NCI-H510A (cell line): ENCODE measurements at regions not wholly inside any gene's neighbourhood (a gene's known extent, or its start where the extent isn't known, plus 50 kb on each side); places are given as distances from the start of the nearest gene placed in this dataset.
"Not testable (repeated sequence)": the region's sequence is repeated elsewhere in the genome, so short reads cannot be mapped to it uniquely, and the experiment has no call there.

ENCODE experiments used
- DNase-seq: peaks from one replicate; lab custom pipeline; 2025; lab: John Stamatoyannopoulos, UW

DNA sequence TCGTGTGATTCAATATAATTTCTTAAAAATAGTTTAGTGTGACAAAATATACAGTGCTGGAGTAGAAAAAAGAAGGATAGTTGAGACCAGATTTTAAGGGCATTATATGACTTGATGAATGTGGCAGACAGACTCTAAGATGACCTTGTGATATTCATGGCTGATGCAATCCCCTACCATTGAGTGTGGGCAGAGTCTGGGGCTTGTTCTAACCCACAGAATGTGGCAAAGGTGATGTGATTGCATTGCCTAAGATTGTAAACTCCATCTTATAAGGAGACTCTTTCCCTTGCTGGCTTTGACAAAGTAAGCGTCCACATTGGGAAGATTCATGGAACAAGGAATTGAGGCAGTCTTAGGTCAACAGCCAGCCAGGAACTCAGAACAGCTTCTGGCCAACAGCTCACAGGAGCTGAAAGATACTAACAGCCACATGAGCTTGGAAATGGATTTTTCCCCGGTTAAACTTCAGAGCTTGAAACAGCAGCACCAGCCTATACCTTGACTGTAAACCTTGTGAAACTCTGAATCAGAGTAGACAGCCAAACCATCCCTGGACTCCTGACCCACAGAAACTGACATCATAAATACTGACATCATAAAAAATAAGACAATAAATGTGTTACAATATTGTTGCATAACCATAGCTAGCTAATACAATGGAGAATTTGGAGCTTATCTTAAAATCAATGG is 864.5 kb downstream of the TTLL7 start:
- DNase-seq: not testable (repeated sequence)

DNA sequence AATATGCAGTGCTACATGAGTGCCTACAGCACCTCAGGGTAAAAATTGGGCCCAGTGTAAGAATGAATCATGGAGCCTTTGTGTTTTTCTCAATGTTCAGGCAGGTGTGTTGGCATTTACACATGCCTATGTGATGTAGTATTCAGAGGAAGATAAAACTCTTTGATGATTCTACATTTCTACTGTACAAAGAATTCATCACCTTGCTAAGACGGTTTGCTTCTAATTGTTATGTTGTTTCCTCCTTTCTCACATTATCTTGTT is 867.3 kb downstream of the TTLL7 start:
- DNase-seq: no peak

DNA sequence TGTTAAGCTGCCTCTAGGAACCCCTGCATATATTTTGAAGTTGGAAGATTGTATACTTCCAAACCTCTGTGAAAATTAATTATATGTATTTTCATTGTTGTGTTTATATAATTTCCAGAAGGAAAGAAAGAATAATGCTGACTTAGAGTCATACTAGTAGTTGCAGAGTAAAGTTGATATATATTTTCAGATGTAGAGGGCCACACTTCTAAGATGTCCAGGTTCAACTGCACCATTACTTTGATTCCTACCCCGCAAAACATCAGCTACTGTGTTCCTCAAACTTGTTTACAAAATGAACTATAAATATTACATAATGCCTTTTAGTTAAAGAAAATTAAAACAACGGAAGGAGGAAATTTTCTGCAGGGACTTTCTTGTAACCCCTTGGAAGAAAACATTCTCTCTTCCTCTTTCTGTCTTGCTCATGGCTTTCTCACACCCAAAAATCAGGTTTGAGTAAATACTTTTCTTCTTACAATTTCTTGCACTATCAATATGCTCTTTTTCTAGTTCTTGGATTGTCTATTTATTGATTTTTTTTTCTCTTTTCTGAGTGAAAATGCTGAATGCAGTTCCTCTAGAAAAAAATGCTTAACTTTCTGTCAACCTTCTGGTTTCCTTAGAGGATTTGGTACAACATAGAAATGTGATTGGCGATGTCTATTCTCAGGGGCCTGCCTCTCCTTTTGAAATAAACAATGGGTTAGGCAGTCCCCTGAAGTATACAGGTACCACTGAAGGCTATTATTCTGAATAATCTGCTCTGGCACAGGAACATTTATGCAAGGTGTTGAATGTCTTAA is 867.8 kb downstream of the TTLL7 start:
- no peak for DNase-seq

DNA sequence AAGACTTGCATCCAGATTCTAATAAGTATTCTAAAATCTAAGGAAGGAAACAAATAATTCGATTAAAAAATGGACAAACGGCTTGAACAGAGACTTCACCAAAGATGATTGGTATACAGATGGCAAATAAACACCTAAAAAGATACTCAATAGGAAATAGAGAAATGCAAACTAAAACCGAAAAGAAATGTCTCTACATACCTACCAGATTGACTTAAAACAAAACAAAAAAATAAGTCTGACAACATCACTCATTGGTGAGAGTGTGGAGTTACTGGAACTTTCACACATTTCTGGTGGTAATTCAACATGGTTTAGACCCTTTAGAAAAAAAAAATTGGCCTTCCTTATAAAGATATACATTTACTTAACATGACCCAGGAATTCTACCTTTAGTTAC is 869.8 kb downstream of the TTLL7 start:
- DNase-seq: no peak

DNA sequence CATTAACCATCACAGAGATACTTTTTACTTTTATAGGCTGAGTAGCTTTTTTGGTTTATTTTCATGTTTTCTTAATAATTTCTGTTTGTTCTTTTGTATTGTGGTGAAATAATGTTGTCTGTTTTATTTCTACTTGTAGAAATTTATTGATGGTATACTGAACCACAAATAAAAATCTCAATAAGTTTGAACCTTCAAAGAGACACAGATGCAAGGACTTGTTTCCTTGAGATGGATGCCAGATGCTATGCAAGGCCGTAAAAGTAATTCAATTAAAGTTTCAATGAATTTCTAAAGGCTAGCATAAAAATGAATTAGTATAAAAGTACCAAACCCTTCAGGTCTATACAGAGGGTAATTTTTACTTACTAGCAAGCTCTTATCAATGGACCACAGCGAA is 873.5 kb downstream of the TTLL7 start:
- DNase-seq: no peak

DNA sequence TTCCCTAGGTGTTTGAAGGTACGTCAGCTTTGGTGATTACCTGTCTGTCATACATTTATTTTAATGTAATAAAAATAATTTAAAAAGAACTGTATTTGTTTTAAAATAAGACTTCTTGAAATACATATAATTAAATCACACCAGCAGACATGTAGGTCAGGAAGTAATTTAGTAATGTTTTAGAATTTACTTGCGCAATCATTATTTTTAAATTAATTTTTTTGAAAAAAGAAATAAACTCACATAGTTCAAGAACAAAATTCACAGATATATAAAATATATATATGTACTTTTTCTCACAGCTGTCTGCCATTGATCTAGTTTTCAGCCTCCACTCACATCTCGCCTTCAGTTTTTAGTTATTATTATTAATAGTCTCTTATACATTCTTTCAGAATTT is 875.9 kb downstream of the TTLL7 start:
- no peak for DNase-seq

DNA sequence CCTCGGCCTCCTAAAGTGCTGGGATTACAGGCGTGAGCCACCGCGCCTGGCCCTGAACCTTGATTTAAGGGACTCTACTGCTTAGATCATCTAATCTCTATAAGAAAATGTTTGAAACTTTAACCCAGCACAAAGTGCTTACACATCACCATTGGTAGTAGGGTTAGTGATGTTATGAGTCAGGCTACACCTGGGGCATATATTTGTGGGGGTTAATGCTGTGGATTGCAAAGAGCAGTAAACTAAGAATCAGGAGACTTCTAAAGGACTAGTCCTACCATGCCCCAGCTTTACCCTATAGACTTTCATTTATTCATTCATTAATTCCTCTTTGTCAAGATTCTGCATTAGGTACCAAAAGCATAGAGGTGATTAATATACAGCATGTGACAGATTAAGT is 880.5 kb downstream of the TTLL7 start:
- DNase-seq: no peak

DNA sequence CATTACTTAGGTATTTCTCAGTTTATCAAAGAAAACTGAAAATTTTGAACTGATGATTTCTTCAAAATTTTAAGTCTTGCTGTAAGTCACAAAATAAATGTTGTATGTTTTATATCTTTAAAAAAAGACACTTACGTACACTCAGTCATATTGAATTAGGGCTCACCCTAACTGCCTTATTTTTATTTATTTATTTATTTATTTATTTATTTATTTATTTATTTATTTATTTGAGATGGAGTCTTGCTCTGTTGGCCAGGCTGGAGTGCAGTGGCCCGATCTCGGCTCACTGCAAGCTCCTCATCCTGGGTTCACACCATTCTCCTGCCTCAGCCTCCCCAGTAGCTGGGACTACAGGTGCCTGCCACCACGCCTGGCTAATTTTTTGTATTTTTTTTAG is 881.9 kb downstream of the TTLL7 start:
- DNase-seq: not testable (repeated sequence)

DNA sequence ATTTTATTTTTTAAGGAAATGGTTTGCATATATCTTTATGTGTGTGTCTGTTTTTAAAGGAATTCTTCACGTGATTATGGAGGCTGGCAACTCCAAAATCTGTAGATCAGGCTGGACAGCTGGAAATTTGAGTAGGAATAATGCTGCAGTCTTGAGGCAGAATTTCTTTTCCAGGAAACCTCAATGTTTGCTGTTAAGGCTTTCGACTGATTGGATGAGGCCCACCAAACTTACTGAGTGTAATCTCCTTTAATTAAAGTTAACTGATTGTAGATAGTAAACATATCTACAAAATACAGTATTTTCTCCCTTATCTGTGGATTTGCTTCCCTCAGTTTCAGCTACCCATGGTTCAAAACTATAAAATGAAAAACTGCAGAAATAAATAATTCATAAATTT is 883.1 kb downstream of the TTLL7 start:
- no peak for DNase-seq

DNA sequence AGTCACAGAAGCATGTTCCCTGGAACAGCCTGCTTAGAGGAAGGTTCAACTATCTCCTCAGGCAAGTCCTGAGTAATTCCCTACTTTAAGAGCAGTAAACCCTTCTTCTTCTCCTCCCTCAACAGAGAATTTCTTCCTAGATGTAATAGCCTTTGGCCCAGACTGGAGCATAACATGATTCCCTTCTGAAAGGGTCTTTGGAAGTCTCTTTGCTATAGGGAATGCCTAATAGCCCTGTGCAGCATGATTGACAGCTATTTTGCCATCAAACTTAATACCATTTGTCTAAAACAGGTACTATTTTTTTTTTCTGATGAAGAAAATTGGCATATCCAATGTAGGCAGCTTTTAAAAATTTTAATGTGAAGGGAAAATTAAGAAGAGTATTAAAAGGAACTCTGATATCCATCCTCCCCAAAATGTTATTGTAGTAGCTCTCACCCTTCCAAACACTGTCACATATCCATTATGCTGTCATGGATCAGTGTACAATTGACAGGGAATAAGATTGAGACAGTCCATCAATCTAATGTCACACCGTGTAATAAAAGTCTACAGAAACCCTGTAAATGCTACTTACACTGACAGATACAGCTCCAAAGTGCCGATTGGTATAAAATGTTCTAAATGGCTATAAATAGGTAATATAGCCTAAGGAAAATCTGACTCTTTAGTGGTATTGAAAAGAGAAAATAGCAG is 884.6 kb downstream of the TTLL7 start:
- no peak for DNase-seq

DNA sequence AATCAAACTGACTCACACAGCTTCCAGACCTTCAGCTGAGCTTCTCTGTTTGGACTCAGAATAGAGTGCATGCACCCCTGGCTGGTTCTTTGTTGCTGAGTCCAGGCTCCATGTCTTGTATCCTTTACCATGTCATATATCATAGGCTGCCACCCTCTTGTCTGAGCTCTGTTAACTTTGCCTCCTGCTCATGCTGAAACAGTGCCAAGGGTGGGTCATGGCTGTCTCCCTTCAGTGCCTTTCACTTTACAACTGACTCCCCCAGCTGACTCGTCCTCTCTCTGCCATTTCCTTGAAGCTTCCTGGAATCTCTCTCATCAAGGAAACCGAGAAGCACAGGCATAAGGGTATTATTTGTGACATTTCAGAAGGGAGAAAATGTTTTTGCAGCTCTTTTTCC is 885.3 kb downstream of the TTLL7 start:
- DNase-seq: no peak

DNA sequence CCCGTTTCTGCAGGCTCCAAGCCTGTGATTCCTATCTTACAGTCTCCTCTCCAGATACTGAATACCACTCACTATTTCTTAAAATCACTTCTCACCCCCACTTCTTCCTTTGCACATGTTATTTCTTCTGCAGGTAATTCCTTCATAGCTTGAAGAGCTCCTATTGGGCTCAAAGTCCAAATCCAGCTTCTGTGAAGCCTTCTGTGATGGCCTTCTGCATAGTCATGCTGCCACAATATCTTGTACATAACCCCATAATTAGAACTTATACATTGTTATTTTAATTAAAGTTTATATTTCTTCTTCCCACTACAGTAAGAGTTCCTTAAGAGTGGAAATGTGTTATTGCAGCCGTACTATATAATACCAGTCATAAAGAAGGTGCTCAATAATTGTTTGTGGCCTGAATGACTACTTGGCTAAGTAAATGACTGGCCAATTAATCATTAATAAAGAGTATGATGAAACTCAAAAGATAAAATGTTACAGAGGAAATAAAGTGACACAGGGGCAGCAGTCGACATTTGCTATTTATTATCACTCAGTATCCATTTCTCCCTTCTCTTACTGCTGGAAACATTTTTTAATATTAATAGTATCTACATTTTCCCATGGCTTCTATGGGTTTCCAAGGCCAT is 886.6 kb downstream of the TTLL7 start:
- no peak for DNase-seq

DNA sequence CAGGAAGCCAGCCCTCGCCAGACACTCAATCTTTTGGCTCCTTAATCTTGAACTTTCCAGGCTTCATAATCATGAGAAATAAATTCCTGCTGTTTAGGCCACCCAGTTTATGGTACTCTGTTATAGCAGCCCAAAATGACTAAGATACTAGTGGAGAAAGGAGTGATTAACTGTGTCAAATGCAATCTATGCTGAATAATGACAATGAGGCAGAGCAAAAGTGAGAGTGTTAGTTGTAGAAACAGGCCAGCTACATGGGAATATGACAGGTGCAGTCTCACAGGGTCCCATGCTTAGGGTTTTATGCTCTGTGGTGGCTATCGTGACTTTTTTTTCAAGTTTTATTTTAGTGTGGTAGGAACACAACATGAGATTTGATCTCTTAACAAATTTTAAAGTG is 888.8 kb downstream of the TTLL7 start:
- DNase-seq: no peak

DNA sequence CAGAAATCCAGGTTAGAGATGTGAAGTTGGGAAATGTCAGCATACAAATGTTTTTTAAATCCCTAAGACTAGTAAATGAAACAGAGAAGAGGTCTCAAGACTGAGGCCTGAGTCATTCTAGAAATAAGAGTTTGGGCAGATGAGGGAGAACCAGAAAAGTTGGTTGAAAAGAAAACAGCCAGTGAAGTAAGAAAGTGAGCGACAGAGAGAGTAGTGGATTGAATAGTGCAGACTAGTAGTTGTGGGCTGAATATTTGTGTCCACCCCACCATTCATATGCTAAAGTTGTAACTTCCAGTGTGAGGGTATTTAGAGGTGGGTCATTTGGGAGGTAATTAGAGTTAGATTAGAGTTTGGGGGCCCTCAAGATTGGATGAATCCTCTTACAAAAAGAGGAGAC is 889.2 kb downstream of the TTLL7 start:
- DNase-seq: no peak

DNA sequence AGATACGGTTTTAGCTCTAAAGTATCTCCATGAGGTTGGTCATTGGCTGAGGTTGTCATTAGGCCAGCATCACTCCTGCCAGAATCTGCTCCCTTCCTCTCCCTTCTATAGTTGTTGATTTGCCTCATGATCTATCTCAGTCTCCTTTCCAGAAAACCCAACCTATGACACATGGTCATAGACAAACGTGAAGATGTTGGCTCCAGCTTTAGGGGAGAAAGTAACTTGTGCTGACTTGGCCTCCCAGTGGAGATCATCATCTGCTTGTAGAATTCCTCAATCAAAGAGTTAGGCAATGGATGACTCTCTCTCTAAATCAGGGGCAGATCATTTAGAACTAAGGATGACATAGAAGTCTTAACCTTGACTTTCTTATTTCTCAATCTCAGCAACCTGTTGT is 894.4 kb downstream of the TTLL7 start:
- DNase-seq: no peak

DNA sequence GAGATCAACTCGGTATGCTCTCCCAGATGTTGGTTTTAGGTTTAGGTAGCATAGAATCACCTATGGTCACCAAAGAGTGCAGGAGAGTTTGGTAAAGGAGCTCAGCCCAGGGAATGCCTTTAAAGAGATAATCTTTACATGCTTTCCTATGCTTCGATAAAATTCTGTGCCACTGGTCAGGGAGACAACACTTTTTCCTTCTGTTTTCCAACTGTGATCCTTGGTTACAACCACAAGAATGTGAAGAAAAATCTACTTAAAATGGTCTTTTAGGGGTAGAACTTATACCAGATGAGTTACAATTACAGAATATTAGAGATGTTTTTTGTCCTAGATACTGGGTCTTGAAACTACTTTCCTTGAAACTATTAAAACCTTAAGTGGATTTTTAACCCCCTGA is 895.6 kb downstream of the TTLL7 start:
- no peak for DNase-seq

DNA sequence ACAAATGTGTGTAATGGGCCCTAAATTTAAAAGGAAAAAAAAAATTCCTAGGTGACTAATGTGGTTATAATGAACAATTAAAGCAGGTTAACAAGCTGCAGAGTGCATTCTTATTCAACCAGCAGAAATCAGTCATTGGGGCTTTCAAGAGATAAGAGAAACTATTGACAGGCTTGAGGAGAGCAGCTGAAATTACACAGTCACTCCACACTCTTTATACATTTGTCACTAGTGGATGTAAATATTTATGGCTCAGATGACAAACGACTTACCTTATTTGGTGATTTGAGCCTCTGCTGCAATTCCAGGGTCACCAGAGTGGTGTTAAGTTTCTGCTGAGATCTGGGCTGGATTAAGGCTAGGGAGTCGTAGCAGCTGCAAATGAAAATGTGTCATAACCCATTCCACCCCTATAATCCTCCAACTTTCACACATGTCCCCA is 896.3 kb downstream of the TTLL7 start:
- DNase-seq: peak; percentile 31

DNA sequence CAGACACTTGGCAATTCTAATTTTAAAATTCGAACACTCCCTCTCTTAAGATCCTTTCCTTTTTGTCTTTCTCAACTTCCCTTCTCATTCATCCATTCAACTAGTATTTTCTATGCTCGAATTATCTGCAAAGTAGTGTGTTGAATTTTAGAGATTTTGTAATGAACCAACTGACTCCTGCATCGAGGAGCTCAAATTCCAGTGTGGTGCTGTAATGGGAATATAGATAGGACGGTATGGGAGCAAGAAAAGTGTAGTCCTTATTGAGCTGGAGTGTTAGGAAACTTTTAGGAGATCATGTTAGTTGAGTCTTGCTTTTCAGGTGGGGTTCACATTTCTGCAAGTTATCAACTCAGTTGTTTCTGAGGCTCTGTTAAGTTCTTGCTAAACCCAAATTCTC is 897.5 kb downstream of the TTLL7 start:
- no peak for DNase-seq

DNA sequence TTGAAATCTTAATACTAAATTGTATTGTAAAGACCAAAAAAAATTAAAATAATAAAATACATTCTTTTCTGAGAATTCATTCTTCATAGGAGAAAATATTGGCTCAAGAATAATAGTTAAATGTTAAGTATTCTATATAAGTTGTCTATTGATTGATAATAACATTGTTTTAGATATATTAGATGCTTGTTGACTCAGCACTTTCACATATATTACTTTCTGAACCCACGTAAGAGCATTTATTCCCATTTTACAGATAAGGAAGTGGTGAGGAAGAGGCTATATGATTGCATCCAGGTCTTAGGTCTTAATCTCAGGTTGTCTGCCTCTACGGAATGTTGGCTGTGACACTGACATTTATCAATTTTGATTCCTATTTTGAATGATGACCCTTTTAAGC is 898.8 kb downstream of the TTLL7 start:
- no peak for DNase-seq

DNA sequence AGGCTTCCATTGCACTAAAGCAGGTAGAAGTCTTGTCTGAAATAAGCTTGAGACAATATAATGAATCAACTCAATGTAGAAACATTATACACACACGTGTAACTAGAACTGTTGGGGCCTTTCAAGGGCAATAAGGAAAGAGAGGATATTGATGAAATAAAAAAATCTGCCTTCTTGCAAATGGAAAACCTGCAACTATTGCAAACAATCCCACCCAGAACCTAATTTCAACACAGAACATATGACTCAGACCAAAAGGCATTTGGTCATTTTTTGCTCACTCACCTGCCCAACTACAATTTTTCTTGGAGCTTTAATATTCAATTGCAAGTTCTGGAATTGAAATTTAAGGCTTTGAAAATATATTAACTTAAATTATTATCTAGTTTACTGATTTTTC is 900.1 kb downstream of the TTLL7 start:
- no peak for DNase-seq

DNA sequence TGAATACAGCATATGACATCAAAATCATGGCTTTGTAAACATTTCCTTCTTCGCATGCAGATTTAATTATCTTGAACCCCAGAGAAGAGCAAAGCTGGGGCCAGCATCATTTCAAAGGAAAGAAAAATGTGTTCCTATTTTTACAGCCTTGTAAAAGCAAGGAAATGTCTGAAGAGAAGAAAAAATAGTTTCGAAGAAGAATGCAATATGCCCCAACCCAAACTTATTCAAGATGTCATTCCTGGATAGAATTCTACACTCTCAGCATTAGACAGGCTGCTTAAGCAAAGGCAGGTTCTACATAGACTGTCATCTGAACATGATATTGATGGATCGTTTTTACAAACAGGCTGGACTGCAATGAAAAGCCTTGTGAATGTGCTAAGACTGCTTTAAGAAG is 900.8 kb downstream of the TTLL7 start:
- no peak for DNase-seq

DNA sequence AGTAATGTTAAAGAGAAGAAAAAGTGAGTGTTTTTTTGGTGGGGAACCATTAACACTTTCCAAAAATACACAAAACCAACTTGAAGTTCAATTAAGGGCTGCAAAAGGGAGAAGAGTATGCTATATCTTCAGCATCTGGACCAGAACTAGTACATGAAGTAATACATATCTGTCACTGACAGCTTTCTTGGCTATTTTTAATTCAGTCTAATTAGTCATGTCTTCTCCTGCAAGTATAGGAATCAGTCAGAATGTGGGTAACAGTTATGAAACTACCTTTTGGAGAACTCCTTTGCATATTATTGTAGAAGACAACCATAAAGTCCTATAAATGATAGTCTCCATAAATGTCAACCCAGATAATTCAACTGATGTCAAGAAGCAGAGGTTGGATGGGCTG is 901.2 kb downstream of the TTLL7 start:
- DNase-seq: no peak

DNA sequence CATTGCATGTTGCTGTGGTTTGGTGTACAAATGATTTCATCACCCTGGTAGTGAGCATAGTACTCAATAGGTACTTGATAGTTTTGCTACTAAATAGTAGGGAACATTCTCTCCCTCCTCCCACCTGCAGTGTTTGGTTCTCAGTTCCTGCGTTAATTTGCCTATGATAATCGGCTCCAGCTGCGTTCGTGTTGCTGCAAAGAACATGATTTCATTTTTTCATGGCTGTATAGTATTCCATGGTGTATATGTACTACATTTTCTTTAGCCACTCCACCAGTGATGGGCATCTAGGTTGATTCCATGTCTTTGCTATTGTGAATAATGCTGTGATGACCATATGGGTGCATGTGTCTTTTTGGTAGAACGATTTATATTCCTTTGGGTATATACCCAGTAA is 903.4 kb downstream of the TTLL7 start:
- no peak for DNase-seq
